ENCODE measurements at regions not wholly inside any gene's neighbourhood (a gene's known extent, or its start where the extent isn't known, plus 50 kb on each side); places are given as distances from the start of the nearest gene placed in this dataset.

GRCh38 chr20:39571171-39571570 is 609.0 kb downstream of the DHX35 start:
- no peaks in the 10 kb centered on the region for H3K79me2 ChIP-seq (ENCODE audit: low read depth)
- no peaks in the 10 kb centered on the region for H4K20me1 ChIP-seq (ENCODE audit: insufficient read depth)
- no peaks in the 10 kb centered on the region for H3K4me1 ChIP-seq (replicated peaks; ENCODE audit: insufficient read depth)
- ChIA-PET POLR2A (ENCODE audit: unreplicated experiment) (no interaction called here), CTCF (no interaction called here)
- no peak overlapping the region for H3K4me3 ChIP-seq
- peaks cover 5% of the 10 kb centered on the region; the same call in 1 of the 2 replicates for H3K27me3 ChIP-seq (ENCODE audit: insufficient read depth, low read depth)
- H3K4me2 ChIP-seq: no peak overlapping the region
- H3K9me2 ChIP-seq (ENCODE audit: insufficient read depth): no peaks in the 10 kb centered on the region
- H3K36me3 ChIP-seq (ENCODE audit: low read depth): no peaks in the 10 kb centered on the region
- intact Hi-C loops (cut with micrococcal nuclease; ENCODE audit: unreplicated experiment): no loop called here
- DNase-seq: no peak
- H3K27ac ChIP-seq: no peak overlapping the region
- no peaks in the 10 kb centered on the region for H3F3A ChIP-seq (ENCODE audit: insufficient read depth, low read depth)
- TF ChIP-seq EZH2 (IDR thresholded peaks at IDR 0.05; ENCODE audit: low read depth): no peak
- no peak for TF ChIP-seq CTCF (conservative IDR thresholded peaks at IDR 0.05)
- no peak overlapping the region for H2AFZ ChIP-seq
- no peaks in the 10 kb centered on the region for H3K9me3 ChIP-seq (ENCODE audit: insufficient read depth, low read depth)
- BruUV-seq (replicated peaks): no TSS peak

- DNase-seq: no peak
These were observed 606.0 kb downstream of the DHX35 start for GRCh38 chr20:39568109-39568508.

GRCh38 chr20:39563349-39563748 is 601.2 kb downstream of the DHX35 start:
- no peak overlapping the region for H3K4me3 ChIP-seq
- H3K36me3 ChIP-seq (ENCODE audit: low read depth): no peaks in the 10 kb centered on the region
- CTCF ChIA-PET: no interaction called here
- POLR2A ChIA-PET (ENCODE audit: unreplicated experiment): no interaction called here
- H3K79me2 ChIP-seq (ENCODE audit: low read depth): no peaks in the 10 kb centered on the region
- no peaks in the 10 kb centered on the region for H3K27me3 ChIP-seq (ENCODE audit: insufficient read depth, low read depth)
- H3K9me2 ChIP-seq (ENCODE audit: insufficient read depth): no peaks in the 10 kb centered on the region
- DNase-seq: no peak
- H4K20me1 ChIP-seq (ENCODE audit: insufficient read depth): no peaks in the 10 kb centered on the region
- no peaks in the 10 kb centered on the region for H3K4me1 ChIP-seq (replicated peaks; ENCODE audit: insufficient read depth)
- H3F3A ChIP-seq (ENCODE audit: insufficient read depth, low read depth): no peaks in the 10 kb centered on the region
- H3K9me3 ChIP-seq (ENCODE audit: insufficient read depth, low read depth): no peaks in the 10 kb centered on the region; the same call in 1 of the 2 replicates
- H3K27ac ChIP-seq: no peak overlapping the region
- TF ChIP-seq EZH2 (IDR thresholded peaks at IDR 0.05; ENCODE audit: low read depth) (no peak), CTCF (conservative IDR thresholded peaks at IDR 0.05) (no peak)
- intact Hi-C loops (cut with micrococcal nuclease; ENCODE audit: unreplicated experiment): no loop called here
- no peak overlapping the region for H2AFZ ChIP-seq
- BruUV-seq (replicated peaks): no TSS peak
- no peak overlapping the region for H3K4me2 ChIP-seq

More at GRCh38 chr20:39568109-39568508, 606.0 kb downstream of the DHX35 start:
- H3K79me2 ChIP-seq (ENCODE audit: low read depth): no peaks in the 10 kb centered on the region
- H2AFZ ChIP-seq: no peak overlapping the region
- H3K9me3 ChIP-seq (ENCODE audit: insufficient read depth, low read depth): no peaks in the 10 kb centered on the region
- no peak overlapping the region for H3K27ac ChIP-seq
- ChIA-PET POLR2A (ENCODE audit: unreplicated experiment) (no interaction called here), CTCF (no interaction called here)
- H3K4me1 ChIP-seq (replicated peaks; ENCODE audit: insufficient read depth): no peaks in the 10 kb centered on the region
- no peak overlapping the region for H3K4me3 ChIP-seq
- TF ChIP-seq EZH2 (IDR thresholded peaks at IDR 0.05; ENCODE audit: low read depth): no peak
- TF ChIP-seq CTCF (conservative IDR thresholded peaks at IDR 0.05): no peak
- no peaks in the 10 kb centered on the region; the same call in 1 of the 2 replicates for H3K27me3 ChIP-seq (ENCODE audit: insufficient read depth, low read depth)
- H3K36me3 ChIP-seq (ENCODE audit: low read depth): no peaks in the 10 kb centered on the region
- intact Hi-C loops (cut with micrococcal nuclease; ENCODE audit: unreplicated experiment): no loop called here
- no peaks in the 10 kb centered on the region for H3F3A ChIP-seq (ENCODE audit: insufficient read depth, low read depth)
- no peak overlapping the region for H3K4me2 ChIP-seq
- no peaks in the 10 kb centered on the region for H4K20me1 ChIP-seq (ENCODE audit: insufficient read depth)
- H3K9me2 ChIP-seq (ENCODE audit: insufficient read depth): no peaks in the 10 kb centered on the region
- no TSS peak for BruUV-seq (replicated peaks)
